ENCODE measurements at regions not wholly inside any gene's neighbourhood (a gene's known extent, or its start where the extent isn't known, plus 50 kb on each side); places are given as distances from the start of the nearest gene placed in this dataset.

- Histone ChIP-seq H2BK20ac (ENCODE audit: low read length) (no peak overlapping the region), H4K5ac (ENCODE audit: insufficient read length, low read depth, low read length) (no peak overlapping the region), H3K79me2 (ENCODE audit: control insufficient read depth in 1 of 2, insufficient read depth in 2 of 2, low read length in 2 of 2) (no peaks in the 10 kb centered on the region), H2BK120ac (replicated peaks; ENCODE audit: low read depth, low read length) (no peak overlapping the region), H3K9ac (replicated peaks in 1 of 4; ENCODE audit: extremely low read depth in 1 of 4, low read depth in 3 of 4, low read length in 3 of 4) (no peak overlapping the region), H2BK15ac (ENCODE audit: low read length) (no peak overlapping the region), H3K23ac (ENCODE audit: insufficient read length) (no peak overlapping the region), H3K27ac (ENCODE audit: low read depth, low read length) (no peak overlapping the region), H2AFZ (ENCODE audit: low read length) (peak overlapping the region; percentile 39), H3K23me2 (ENCODE audit: low read depth, low read length) (no peaks in the 10 kb centered on the region), H3K4me2 (ENCODE audit: insufficient read depth in 1 of 2, low read depth in 2 of 2, low read length in 2 of 2) (no peak overlapping the region), H2AK5ac (ENCODE audit: low read depth, low read length) (no peak overlapping the region), H3K27me3 (replicated peaks in 1 of 4; ENCODE audit: control insufficient read depth in 3 of 4, extremely low read depth in 1 of 4, insufficient read depth in 3 of 4, low read length in 3 of 4) (no peaks in the 10 kb centered on the region), H3K4ac (replicated peaks; ENCODE audit: insufficient read length, low read depth, low read length) (no peak overlapping the region), H3K14ac (ENCODE audit: insufficient read length) (no peak overlapping the region), H3K56ac (replicated peaks; ENCODE audit: insufficient read length, low read depth, low read length) (no peak overlapping the region), H3K36me3 (ENCODE audit: control insufficient read depth in 2 of 4, insufficient read depth in 4 of 4, low read length in 3 of 4) (no peaks in the 10 kb centered on the region), H4K91ac (replicated peaks; ENCODE audit: insufficient read length, low read length) (no peak overlapping the region), H3K9me3 (ENCODE audit: insufficient read depth in 2 of 2, low read depth in 1 of 2, low read length in 1 of 2) (peaks cover 5 to 19% of the 10 kb centered on the region in 2 experiments; a peak in 2 of 4 replicates), H3K4me3 (ENCODE audit: extremely low read depth in 1 of 4, insufficient read depth in 2 of 4, low read depth in 3 of 4, low read length in 4 of 4) (no peak overlapping the region), H3K79me1 (ENCODE audit: low read depth, low read length) (no peaks in the 10 kb centered on the region), H2BK12ac (ENCODE audit: low read depth, low read length) (no peak overlapping the region), H4K20me1 (replicated peaks in 1 of 2; ENCODE audit: control insufficient read depth in 1 of 2, insufficient read depth in 2 of 2, low read length in 2 of 2) (no peaks in the 10 kb centered on the region), H3K18ac (ENCODE audit: extremely low read depth, low read length) (no peak overlapping the region), H2BK5ac (ENCODE audit: low read depth, low read length) (no peak overlapping the region), H4K8ac (ENCODE audit: extremely low read depth, insufficient read depth, low read length) (no peak overlapping the region), H3K4me1 (replicated peaks in 1 of 4; ENCODE audit: control insufficient read depth in 3 of 4, insufficient read depth in 4 of 4, low read length in 3 of 4) (no peaks in the 10 kb centered on the region)
- no peak for FAIRE-seq
- ChIA-PET CTCF (ENCODE audit: partially characterized antibody) (interaction anchor here (0.6 kb wide), 1 partner anchor 158 kb away, joined by 3 read pairs; no protein-coding TSS in a partner anchor), POLR2A (ENCODE audit: partially characterized antibody) (no interaction called here)
- TF ChIP-seq CBX5 (IDR thresholded peaks at IDR 0.05; ENCODE audit: low read depth, low read length) (no peak), JUN (IDR thresholded peaks at IDR 0.05; ENCODE audit: low read depth, low read length) (no peak), CBX8 (IDR thresholded peaks at IDR 0.05; ENCODE audit: borderline replicate concordance, low read depth, low read length) (no peak), USF2 (IDR thresholded peaks at IDR 0.05; ENCODE audit: low read length) (no peak), RBBP5 (IDR thresholded peaks at IDR 0.05; ENCODE audit: borderline replicate concordance, low read depth, low read length) (no peak), GTF2F1 (IDR thresholded peaks at IDR 0.05; ENCODE audit: borderline replicate concordance, low read depth, low read length) (no peak)
- DNase-seq (ENCODE audit: low read depth in 1 of 2, low spot score in 2 of 2): no peak
- 80% methylated on average over 4 of the region's 4 CpGs; no CpG with 5 or more reads in 1 of the 2 experiments for WGBS, 2 experiments (ENCODE audit: extremely low coverage in 1 of 2, insufficient coverage in 1 of 2, insufficient read length in 1 of 2, insufficient replicate concordance in 2 of 2, low coverage in 1 of 2, low lambda C conversion rate in 2 of 2, missing lambda C conversion rate in 1 of 2)
Observed at GRCh38 chr21:24272521-24272938, 1334.8 kb downstream of the MRPL39 start.
